Uterus (tissue), 3 donors: ENCODE measurements at regions not wholly inside any gene's neighbourhood (a gene's known extent, or its start where the extent isn't known, plus 50 kb on each side); places are given as distances from the start of the nearest gene placed in this dataset.

Source experiments
- DNase-seq, 2 donors: peaks; one replicate each; pipeline ENCODE4 v3.0.0-alpha.2; 2019 to 2020
- H3K27ac ChIP-seq, 2 donors: fragments of 200-600 bp; sonication (generic); 1 replicate in 1 of 2; 2 replicates in 1 of 2; pipeline ENCODE4 v1.5.1; 2016 to 2018
- H3K27me3 ChIP-seq, 2 donors: fragments of 200-600 bp; sonication (generic); one replicate each; pipeline ENCODE4 v1.5.1; 2018 to 2019; ENCODE audit warnings: control low read depth in 1 of 2
- H3K36me3 ChIP-seq, 2 donors: fragments of 200-600 bp; sonication (generic); one replicate each; pipeline ENCODE4 v1.5.1; 2019; ENCODE audit warnings: control low read depth in 1 of 2
- H3K4me1 ChIP-seq, 2 donors: fragments of 200-600 bp; sonication (generic); one replicate each; pipeline ENCODE4 v1.5.1; 2018 to 2019; ENCODE audit warnings: control low read depth in 1 of 2
- H3K4me3 ChIP-seq, 2 donors: fragments of 200-600 bp; sonication (generic); 1 replicate in 1 of 2; 2 replicates in 1 of 2; pipeline ENCODE4 v1.5.1; 2018 to 2019; ENCODE audit warnings: mild to moderate bottlenecking in 1 of 2
- H3K9me3 ChIP-seq, 2 donors: fragments of 200-600 bp; sonication (generic); one replicate each; pipeline ENCODE4 v1.5.1; 2019; ENCODE audit warnings: control low read depth in 1 of 2
- CTCF ChIP-seq, 4 experiments: fragments of 200-600 bp in 2 of 4; fragments of 450-650 bp in 2 of 4; sonication (generic) in 2 of 4; IDR thresholded peaks; one replicate each; pipeline ENCODE4 v1.5.1; 2016 to 2019; ENCODE audit warnings: antibody characterized with exemption in 4 of 4, mild to moderate bottlenecking in 2 of 4, moderate library complexity in 1 of 4
- POLR2A ChIP-seq, 2 donors: fragments of 450-650 bp; IDR thresholded peaks; one replicate each; pipeline ENCODE4 v1.6.1; 2016; ENCODE audit warnings: antibody characterized with exemption in 2 of 2, mild to moderate bottlenecking in 1 of 2, moderate library complexity in 1 of 2
- intact Hi-C: fragments of 100-400 bp; cut with DNase I; formaldehyde crosslinking; loops from one replicate; pipeline ENCODE4 v1.15.1; 2023; ENCODE audit warnings: low total_unique reads
- donor health status: DM: yes; HTN: yes; CAD: no.

GRCh38 chr10:63783882-63784281 is 262.7 kb downstream of the REEP3 start:
- no peak overlapping the region for H3K27ac ChIP-seq
- H3K4me3 ChIP-seq = no peak overlapping the region
- no peaks in the 10 kb centered on the region for H3K4me1 ChIP-seq
- intact Hi-C loops = no loop called here
- DNase-seq = no peak
- TF ChIP-seq POLR2A (IDR thresholded peaks at IDR 0.05) (no peak), CTCF (IDR thresholded peaks at IDR 0.05) (no peak)
- no peaks in the 10 kb centered on the region for H3K36me3 ChIP-seq
- no peaks in the 10 kb centered on the region for H3K9me3 ChIP-seq
- no peaks in the 10 kb centered on the region for H3K27me3 ChIP-seq

DNA sequence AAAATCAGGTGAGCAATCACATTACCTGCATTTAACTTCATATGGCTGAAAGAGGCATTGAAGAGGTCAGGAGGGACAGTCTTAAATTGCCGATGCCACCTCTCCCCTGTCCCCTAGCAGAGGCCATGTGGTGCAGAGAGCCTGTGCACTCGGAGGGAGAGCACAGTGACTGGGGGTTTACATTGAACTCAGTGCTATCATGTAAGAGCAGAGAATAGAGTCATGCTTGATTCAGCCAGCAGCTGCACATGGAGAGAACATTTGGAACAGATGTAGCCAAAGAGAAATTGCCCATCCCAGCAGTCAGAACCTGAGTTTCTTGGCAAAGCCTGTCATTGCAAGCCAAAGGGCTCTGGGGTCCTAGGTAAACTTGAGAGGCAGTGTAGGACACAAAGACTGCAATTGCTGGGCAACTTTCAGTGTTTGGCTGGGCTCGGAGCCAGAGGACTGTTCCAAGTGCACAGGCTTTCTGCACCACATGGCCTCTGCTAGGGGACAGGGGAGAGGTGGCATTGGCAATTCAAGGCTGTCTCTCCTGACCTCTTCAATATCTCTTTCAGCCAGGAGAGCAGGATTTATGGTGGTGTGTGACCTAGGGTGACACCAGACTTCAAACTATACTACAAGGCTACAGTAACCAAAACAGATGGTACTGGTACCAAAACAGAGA is 267.1 kb downstream of the REEP3 start:
- Histone ChIP-seq H3K4me1 (no peaks in the 10 kb centered on the region), H3K9me3 (no peaks in the 10 kb centered on the region), H3K4me3 (no peak overlapping the region), H3K36me3 (no peaks in the 10 kb centered on the region), H3K27ac (no peak overlapping the region), H3K27me3 (no peaks in the 10 kb centered on the region)
- TF ChIP-seq POLR2A (IDR thresholded peaks at IDR 0.05) = no peak
- no peak for TF ChIP-seq CTCF (IDR thresholded peaks at IDR 0.05)
- intact Hi-C loops = no loop called here
- DNase-seq = no peak

- Histone ChIP-seq H3K4me1 (no peaks in the 10 kb centered on the region), H3K4me3 (no peak overlapping the region), H3K27me3 (no peaks in the 10 kb centered on the region), H3K9me3 (no peaks in the 10 kb centered on the region), H3K36me3 (no peaks in the 10 kb centered on the region), H3K27ac (no peak overlapping the region)
- TF ChIP-seq CTCF (IDR thresholded peaks at IDR 0.05) = no peak
- no peak for TF ChIP-seq POLR2A (IDR thresholded peaks at IDR 0.05)
- no peak for DNase-seq
- intact Hi-C loops = no loop called here
These were observed 274.1 kb downstream of the REEP3 start for GRCh38 chr10:63795094-63795860.

GRCh38 chr10:63798599-63799498 is 277.6 kb downstream of the REEP3 start:
- no peaks in the 10 kb centered on the region for H3K9me3 ChIP-seq
- no peaks in the 10 kb centered on the region for H3K36me3 ChIP-seq
- peak; percentile 28 to 56 for DNase-seq
- peak overlapping the region; percentile 21 to 41 for H3K27ac ChIP-seq
- H3K4me1 ChIP-seq = no peaks in the 10 kb centered on the region
- H3K4me3 ChIP-seq = no peak overlapping the region
- intact Hi-C loops = no loop called here
- TF ChIP-seq CTCF (IDR thresholded peaks at IDR 0.05) (no peak), POLR2A (IDR thresholded peaks at IDR 0.05) (no peak)
- H3K27me3 ChIP-seq = no peaks in the 10 kb centered on the region
